Pons (tissue), 1 donor: ENCODE measurements at regions not wholly inside any gene's neighbourhood (a gene's known extent, or its start where the extent isn't known, plus 50 kb on each side); places are given as distances from the start of the nearest gene placed in this dataset.

Experiments
- DNase-seq: peaks from one replicate; pipeline ENCODE4 v3.0.0-alpha.2; 2016; ENCODE audit warnings: low spot score

DNA sequence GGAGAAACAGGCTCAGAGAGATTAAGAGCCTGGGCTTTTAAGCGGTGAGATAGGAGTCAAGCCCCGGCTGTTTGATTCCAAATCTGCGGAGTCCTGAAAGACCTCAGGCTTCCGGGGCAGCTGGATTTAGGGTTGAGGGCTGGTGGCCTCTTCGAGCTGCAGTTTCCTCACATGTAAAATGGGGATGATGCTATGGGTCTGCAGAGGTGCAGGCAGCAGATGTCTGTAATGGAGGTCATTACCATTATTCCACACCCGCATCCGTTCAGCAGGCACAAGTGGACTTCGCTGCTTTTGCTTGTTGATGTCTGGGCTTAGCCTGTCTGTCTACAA, 175.6 kb upstream of the HS6ST1 start:
- DNase-seq = no peak

DNA sequence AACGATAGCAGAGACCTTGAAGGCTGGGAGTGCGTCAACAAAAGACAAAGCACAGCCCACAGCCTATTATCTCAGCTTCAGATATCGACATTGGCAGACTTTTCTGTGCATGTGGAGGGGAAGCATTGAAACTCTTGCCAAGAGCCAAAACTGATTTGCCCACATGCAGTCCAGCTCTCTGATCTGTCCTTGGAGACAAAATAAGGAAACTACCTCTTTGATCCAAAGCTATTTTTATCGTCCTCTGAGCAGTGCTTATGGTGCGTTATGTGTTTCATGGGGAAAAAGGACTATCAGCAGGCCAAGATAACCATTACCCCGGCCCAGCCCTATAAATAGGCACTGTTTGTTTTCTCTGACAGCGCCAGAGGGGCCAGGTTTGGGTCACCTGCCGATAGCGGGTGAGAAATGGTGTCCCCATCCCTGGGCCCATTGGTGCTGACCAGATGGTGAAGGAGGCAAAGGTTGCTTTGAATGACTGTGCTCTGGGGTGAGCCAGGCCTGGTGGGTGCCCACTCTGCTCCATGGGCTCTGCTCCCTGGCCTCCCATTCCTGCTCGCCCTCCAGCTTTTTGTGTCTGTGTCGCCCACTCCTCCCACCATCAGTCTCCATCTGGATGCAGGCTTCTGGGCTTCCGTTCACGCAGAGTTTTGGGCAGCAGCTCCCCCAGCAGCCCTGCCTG, 176.1 kb upstream of the HS6ST1 start:
- peak; percentile 7 for DNase-seq

DNA sequence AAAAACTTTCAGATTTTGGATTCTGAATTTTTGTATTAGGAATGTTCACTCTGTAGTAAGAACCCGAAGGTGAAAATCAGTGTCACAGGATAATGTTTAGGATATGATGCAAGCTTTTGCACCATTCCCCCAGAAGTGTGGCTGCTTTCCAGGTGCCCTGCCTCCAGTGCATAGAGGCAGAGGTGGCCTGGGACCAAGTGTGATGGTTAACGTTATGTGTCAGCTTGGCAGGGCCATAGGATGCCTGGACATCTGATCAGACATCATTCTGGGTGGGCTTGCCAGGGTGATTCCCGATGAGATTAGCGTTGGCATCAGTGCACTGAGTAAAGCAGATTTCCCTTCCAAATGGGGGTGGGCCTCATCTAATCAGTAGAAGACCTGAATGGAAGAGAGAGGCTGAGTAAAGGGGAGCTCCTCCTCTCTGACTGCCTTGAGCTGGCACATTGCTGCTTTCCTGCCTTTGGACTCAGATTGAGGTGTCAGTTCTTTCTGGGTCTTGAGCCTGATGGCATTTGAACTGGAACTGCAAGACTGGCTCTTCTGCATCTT, 177.4 kb upstream of the HS6ST1 start:
- DNase-seq = no peak

DNA sequence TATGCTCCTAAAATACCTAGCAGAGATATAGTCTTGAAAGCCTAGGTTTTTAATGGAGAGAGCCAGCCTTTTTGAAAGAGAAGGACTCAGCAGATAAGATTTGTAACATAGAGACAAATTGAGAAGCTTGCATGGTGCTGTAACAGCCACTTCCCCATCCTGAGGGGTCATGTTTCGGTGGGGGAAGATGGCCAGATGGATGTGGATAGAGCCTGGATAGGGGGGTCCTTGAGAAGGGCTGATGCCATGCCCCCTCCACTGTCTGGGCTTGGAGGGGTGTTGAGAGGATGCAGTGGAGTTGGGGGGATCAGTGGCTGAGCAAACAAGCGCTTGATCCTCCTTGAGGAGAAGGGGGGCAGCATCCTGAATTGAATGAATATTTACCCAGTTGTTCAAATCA, 178.0 kb upstream of the HS6ST1 start:
- DNase-seq = no peak

DNA sequence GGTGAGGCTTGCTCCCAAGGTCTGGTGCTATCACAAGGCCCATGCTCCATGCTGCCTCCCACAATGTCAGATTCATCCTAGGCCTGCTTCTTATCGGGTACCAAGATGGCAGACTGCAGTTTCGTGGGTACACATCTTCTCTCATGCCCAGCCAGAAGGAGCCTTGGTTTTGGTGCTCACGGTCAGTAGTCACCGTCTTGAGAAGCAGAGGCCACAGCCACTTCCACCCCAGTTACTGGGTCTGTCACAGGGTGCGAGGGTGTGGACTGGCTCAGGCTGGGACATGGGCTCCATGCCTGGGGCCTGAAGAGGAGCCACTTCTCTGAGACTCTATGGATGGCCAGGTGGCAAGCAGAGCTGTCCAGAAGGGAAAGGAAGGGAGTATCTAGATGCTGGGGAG, 178.8 kb upstream of the HS6ST1 start:
- DNase-seq = no peak

DNA sequence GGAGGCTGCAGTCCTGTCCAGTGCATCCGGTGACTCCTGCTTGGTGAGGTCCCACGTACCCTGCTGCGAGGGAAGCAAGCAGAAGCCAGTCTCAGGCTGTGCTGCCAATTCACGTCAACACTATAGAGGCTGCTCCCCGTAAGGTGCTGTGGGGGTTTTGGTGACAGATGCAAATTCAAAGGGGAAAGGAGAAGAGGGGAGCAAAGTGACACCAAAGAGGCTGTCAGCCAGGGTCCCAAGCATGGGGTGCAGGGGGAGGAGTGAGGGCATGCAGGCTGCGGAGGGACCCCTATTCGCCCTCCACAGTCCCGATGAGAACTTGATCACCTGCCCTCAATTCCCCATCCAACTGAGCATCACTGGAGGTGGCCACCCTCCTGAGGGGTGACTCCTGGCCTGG, 179.4 kb upstream of the HS6ST1 start:
- DNase-seq = no peak

DNA sequence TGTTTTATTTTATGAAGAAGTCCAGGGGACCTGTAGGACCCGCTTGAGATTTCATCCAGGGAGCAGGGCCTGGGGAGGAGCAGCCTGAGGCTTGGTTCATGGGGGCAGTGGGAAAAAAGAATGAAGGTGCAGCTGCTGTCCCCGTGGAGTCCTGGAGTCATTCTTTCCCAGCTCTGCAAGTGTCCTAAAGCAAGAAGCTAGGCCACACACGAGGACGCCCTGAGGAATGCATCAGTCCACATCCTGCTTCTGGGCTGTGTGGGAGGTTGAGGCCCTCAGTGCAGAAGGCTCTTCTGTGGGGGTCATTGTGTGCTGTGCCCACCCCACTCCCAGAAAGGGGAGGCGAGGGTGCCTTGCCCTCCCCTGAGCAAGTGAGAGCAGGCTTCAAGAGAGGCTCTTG, 179.9 kb upstream of the HS6ST1 start:
- DNase-seq = no peak

DNA sequence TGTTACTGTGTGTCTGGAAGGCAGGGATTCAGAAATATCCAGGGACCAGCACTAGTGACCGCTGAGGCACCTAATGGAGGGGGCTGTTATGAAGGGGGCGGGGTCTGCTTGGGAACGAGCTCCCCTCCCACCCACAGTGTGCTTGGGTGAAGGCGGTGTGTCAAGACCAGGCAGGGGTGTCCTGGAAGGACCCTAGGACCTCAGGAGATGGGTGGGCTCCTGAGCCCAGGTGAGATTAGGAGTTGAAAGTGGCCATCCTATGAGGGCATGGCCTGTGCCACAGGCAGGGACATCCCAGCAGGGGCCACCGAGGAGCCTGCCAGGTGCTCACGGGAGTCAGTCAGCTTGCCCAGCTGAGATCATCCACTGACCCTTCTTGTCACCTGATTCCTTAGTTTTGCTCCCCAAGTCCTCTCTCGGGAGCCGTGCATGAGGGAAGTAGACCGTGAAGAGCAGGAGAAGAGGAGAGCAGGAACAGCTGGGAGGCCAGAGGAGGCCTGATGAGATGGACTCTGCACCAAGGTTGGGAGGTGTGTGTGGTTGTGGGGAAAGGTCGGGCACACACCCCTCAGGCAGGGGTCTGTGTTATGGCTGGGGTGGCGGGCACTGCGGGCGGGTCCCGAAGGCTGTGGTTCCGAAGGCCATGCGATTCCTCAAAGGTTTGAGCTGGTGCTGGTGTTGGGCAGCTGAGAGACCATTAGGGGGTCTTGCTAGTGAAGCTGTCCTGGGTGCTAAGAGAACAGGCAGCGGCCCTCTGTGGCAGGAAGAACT, 180.9 kb upstream of the HS6ST1 start:
- no peak for DNase-seq

DNA sequence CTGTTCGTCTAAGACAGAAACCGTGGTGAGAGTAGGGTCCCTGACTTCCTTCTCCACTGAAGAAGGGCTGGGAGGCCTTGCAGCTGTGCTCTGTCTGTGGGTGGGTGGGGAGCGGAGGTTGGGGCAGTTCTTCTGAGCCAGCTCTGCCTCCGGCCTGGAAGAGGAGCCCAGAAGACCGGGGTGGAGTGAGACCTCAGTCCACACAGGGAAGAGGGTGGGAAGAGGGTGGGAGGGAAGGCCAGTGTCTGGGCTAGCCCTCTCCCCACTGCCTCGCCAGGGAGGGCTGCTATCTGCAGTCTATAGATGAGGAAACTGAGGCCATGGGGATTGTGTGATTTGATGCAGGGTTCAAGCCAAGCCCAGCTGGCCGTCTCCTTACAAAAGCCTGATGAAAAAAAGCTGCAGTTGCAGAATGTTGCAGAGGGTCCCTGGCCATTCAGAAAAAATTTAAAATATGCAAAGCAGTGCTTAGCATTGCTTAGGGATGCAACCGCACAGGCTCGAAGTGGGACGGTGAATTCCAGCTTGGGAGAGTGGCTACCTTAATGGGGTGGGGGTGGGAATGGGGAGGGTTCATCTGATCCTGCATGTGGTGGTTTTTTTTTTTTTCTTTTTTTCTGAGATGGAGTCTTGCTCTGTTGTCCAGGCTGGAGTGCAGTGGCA, 181.6 kb upstream of the HS6ST1 start:
- DNase-seq = no peak

DNA sequence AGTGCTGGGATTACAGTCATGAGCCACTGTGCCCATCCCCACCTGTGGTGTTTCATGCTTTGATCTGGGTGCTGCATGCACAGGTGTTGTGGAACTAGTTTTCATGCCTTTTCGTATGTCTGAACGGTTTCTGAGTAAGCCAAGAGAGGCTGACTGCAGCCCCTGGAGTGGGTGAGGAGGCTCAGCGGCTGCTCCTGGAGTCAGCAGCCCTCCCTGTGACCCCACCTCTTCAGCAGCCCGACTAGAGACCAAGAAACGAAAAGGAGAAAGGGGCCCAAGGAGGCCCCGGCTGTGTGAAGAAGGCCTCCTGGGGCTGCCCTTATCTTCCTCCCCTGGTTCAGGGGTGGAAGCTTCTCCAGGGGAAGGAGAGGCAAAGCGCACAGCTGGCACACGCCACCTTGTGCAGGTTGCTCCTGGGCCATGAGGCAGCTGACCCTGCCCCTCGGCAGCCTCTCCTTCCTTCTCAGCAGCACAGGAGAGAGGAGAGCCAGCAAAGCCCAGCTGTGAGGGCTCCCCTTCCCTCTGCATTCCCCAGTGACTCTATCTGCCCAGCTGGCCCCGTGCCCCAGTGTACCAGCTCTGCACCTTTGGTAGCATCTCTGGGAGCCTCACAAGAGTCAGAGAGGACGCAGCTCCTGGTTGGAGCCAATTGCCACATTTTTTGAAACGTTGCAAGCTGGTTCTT, 182.5 kb upstream of the HS6ST1 start:
- DNase-seq = no peak

DNA sequence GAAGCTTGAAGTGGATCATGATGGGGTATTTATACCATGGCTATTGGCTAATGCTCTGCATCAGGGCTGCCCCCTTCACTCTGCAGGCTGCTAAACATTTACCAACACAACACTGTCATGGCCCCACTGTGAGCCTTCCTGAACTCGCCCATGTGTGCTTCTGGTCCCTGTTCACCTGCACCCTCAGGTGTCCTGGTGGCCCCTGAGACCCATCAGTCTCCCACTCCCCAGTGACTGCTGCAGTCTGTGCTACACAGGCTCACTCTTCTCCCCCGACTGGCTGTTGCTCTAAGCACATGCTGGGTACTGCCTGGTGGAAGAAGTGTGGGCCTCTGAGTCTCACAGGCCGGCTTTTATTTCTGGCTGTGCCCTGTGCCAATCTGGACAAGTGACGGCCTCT, 183.0 kb upstream of the HS6ST1 start:
- no peak for DNase-seq

DNA sequence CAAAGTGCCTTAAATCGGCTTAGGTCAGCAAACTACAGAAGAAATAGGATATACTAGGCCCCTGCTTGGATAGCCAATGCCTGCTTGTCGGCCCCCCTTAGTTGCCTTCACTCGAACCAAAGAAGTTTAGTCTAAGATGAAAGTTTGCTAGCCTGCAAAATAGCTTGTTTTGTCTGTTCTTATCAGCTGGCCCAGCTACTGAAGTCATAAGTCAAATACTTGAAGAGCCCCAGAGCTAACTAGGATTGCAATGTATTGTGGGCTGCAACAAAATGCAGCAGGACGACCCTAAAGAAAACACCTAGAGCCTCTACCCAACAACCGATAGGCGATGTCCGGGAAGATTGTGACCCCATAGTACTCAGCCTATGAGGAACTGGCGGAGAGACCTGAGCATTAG, 183.5 kb upstream of the HS6ST1 start:
- no peak for DNase-seq

DNA sequence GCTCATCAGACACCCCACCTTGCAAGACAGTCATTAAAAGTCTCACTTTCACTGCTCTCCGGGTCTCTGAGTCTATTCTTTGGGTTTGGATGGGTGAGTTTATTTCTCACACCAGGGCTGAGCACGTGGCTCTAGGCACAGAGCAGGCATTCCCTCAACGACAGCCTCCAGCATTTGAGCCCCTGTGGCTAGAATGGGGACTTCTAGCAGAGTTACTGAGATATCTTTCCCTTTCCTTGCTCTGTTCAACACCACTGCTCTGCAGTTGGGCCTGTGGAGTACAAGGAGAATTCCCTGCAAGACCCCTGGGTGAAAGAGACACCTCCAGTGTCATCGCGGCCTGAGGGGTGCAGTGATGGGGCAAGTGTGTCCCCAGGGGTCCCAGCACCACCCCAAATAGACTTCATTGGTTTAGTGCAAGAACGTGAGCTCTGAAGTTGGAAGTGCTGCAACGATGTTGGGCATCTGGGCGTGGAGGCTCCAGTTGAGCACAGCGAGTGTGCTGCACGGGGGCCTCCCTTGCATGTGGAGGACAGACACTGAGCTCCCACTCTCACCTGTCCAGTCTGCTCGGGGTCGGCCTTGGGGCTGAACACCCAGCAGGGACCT, 184.1 kb upstream of the HS6ST1 start:
- no peak for DNase-seq

DNA sequence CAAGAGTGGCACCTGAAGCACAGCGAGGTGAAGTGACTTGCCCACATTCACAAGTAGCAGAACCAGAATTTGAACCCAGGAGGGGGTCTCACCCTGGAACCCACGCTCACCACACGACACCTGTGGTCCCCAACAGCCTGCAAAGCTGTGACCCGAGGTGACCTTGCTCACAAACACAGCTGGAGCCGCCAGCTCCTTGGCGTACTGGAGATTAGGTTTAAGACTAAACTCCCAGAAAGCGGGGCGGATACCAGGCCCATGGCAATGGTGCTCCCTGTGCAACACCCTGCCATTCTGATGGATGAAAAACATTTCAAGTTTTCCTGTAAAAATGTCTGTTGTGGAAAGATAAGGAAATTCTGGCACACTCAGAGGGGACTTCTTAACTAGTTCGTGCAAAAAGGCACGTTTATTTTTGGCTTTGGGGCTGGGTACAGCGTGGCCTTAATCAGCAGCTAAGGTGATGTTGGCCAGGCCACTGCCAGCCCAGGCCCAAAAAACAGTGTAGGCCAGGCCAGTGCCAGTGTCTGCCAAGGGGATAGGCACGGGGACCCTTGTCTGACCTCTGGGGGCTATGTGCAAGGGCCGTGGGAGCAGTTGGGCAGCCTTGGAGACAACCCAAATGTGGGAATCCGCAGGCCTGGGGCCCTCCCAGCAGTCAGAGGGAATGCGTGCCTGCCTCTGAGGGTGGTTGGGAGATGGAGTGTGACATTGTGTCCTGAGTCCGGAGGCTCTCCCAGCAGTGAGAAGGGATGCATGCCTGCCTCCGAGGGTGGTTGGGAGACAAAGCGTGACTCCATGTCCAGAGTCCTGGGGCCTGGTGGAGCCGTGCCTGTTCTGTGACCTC, 185.0 kb upstream of the HS6ST1 start:
- DNase-seq = no peak

DNA sequence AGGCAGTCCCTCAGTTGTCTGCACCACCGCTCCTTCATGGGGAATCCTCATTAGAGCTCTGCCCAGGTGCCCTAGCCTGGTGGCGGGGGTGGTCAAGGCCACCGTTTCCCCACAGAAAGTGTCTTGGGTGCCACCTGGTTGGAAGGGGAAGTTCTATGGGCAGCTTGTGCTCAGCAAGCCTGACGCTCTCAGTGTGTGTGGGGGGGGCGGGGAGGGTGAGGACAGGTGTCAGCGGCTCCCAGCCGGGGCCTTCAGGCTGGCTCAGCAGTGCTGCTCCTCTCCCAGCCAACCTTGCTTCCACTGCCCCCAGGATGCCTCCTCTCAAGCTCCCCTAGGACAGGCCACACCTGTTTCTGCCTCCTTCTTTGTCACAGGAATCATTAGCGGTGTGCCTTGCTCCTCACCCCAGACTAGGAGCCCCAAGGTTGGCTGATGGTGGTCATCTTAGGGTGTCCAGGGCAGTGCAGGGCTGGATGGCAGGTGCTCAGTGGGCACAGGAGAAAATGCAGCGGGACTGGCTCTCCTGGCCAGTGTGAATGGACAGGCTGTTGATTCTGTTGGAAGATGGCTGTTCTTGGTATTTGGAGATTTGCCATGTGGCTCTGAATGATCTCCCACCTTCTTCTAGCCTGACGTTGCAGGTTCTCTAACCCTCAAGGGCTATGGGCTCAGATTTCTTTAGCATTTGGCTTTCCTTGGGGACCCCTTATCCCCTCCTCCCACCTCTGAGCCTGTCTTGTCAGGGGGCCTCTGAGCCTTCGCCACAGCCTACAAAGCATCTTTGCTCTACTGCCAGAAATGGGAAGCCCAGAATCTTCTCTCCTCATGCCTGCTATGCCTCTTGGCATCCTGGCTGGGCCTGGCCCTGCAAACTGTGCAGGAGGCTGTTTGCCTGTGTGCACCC, 185.8 kb upstream of the HS6ST1 start:
- DNase-seq = no peak

DNA sequence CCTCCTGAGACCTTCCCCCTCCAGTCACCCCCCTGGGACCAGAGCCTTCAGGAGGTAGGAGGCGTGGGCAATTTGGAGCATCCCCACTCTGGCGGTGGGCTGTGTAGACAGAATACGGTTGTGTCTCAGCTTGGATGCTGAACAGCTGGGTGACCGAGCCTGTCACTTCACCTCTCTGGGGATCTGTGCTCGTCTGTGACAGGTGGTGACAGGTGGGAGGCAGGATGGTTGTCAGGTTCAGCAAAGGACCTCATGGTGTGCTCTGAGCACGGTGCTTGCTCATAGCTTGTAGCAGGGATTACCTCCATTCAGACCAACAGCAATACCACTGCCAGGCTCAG, 186.5 kb upstream of the HS6ST1 start:
- no peak for DNase-seq

DNA sequence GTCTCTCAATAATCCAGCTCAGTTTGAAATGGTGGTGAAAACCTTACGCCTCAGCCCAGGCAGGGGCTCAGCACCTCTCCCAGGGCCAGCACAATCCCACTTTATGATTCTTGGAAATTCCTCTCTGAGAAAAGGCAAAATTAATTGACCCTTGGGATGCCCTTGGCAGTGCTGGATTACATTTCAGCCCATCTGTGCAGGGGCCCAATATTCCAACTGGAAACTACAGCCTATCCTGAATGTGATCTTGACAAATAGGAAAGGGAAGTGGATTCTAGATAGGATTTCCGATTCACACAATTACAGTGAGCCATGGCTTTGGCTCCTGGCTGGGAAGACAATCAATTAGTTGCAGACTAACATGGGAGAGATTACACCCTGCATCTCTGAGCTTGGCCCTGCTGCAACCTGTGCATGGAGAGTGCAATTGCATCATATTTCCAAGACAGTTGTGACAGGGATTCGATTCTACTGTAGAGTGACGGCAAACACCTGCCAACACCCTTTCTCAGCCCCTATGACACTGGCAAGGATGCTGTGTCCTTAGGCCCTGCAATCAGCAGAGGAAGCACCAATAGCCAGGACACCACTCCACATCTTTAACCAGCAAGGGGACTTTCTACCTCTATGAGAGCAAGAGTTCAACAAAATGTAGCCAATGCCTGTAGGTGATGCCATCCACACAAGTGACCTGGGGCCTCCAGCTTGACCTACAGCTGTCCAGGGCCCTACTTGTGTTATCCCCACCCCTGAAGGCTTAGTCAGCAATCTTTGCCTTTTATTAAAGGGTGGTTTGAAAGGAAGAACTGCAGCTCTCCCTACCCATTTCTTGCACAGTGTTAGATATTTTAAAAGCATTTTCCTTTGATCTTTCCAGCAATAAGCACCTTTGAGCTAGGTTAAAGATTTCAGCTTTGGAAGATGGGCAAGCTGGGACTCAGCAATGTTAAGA, 187.2 kb upstream of the HS6ST1 start:
- no peak for DNase-seq

DNA sequence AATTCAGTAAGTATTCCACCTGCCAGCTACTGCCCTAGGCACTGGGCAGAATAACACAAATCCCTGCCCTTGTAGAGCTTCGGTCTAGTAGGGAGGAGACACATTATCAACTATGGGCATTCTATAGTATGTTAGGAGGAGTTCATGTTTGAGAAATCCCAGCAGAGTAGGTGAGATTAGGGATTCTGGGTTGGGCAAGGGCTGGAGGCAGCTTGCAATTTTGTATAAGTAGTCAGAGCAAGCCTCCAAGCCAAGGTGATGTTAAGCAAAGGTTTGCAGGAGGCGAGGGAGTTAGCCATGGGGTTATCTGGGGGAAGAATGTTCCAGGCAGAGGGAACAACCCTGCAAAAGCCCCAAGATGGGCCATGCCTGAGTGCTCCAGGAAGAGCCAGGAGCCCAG, 187.9 kb upstream of the HS6ST1 start:
- no peak for DNase-seq
